Omental fat pad (tissue), 3 donors: ENCODE measurements at regions not wholly inside any gene's neighbourhood (a gene's known extent, or its start where the extent isn't known, plus 50 kb on each side); places are given as distances from the start of the nearest gene placed in this dataset.

Experiments
- ATAC-seq: fragments of 150-250 bp; one replicate; pipeline ENCODE4 v1.9.1; 2016; ENCODE audit warnings: mild to moderate bottlenecking, moderate library complexity; ENCODE audit not compliant: low FRiP score
- DNase-seq: peaks from one replicate; pipeline ENCODE4 v3.0.0-alpha.2; 2019; ENCODE audit warnings: low spot score
- CTCF ChIP-seq, 3 donors: fragments of 450-650 bp; IDR thresholded peaks; one replicate each; pipeline ENCODE4 v1.5.1; 2016 to 2017; ENCODE audit warnings: antibody characterized with exemption in 3 of 3, mild to moderate bottlenecking in 3 of 3, moderate library complexity in 2 of 3

- ATAC-seq: no peak
- TF ChIP-seq CTCF (IDR thresholded peaks at IDR 0.05): no peak
- DNase-seq: no peak
Observed at GRCh38 chr2:741195-741496, 63.9 kb upstream of the TMEM18 start.

- DNase-seq (peak; percentile 70), ATAC-seq (peak; percentile 85)
Observed at GRCh38 chr2:740322-741194, 63.4 kb upstream of the TMEM18 start.

GRCh38 chr2:739864-740321 is 62.7 kb upstream of the TMEM18 start:
- ATAC-seq (peak; percentile 73), DNase-seq (peak; percentile 29)

- no peak for ATAC-seq
- DNase-seq: no peak
- no peak for TF ChIP-seq CTCF (IDR thresholded peaks at IDR 0.05)
Observed at GRCh38 chr2:736939-737338, 59.7 kb upstream of the TMEM18 start.

GRCh38 chr2:735670-736218 is 58.5 kb upstream of the TMEM18 start:
- TF ChIP-seq CTCF (IDR thresholded peaks at IDR 0.05): no peak
- no peak for DNase-seq
- ATAC-seq: no peak

- no peak for DNase-seq
Observed at GRCh38 chr2:734496-734895, 57.3 kb upstream of the TMEM18 start.

GRCh38 chr2:733495-733894 is 56.3 kb upstream of the TMEM18 start:
- DNase-seq (no peak), ATAC-seq (no peak)

More at GRCh38 chr2:734496-734895, 57.3 kb upstream of the TMEM18 start:
- no peak for TF ChIP-seq CTCF (IDR thresholded peaks at IDR 0.05)
- ATAC-seq: no peak

More at GRCh38 chr2:733495-733894, 56.3 kb upstream of the TMEM18 start:
- no peak for TF ChIP-seq CTCF (IDR thresholded peaks at IDR 0.05)
